Epithelial cell of esophagus (primary cell): ENCODE measurements at regions not wholly inside any gene's neighbourhood (a gene's known extent, or its start where the extent isn't known, plus 50 kb on each side); places are given as distances from the start of the nearest gene placed in this dataset.

Experiments used
- DNase-seq: peaks from one replicate; pipeline ENCODE4 v3.0.0; 2010; ENCODE audit warnings: low read depth
- H3K4me3 ChIP-seq: 2 replicates; pipeline ENCODE4 v1.5.1; 2011; ENCODE audit warnings: mild to moderate bottlenecking, low read length, control low read depth
- TF ChIP-seq, protein P1 (sequence below): IDR thresholded peaks from 2 replicates; pipeline ENCODE4 v1.5.1; 2011; ENCODE audit warnings: low read depth, mild to moderate bottlenecking, low read length, control low read depth, inconsistent platforms; ENCODE audit not compliant: insufficient read depth; ENCODE audit errors: missing control alignments

DNA sequence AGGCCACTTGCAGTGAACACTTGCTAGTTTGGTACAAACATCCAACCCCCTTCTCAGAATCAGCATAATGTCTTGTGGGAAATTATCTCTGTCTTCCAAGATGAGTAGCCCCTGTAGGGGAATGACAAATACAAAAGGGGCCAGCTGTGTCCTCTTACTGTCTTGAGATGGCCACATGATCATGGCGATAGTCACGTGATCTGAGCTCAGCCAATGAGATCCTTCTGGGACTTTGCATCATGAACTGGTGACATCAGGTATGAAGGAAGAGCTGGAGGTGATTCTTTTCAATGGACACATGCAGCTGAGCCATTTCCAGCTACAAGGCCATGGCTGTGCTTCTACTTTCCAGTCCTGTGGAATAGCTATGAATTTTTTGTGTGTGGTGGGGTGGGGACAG is 206.3 kb downstream of the IRX1 start:
- no peak overlapping the region for H3K4me3 ChIP-seq
- TF ChIP-seq, protein P1, sequence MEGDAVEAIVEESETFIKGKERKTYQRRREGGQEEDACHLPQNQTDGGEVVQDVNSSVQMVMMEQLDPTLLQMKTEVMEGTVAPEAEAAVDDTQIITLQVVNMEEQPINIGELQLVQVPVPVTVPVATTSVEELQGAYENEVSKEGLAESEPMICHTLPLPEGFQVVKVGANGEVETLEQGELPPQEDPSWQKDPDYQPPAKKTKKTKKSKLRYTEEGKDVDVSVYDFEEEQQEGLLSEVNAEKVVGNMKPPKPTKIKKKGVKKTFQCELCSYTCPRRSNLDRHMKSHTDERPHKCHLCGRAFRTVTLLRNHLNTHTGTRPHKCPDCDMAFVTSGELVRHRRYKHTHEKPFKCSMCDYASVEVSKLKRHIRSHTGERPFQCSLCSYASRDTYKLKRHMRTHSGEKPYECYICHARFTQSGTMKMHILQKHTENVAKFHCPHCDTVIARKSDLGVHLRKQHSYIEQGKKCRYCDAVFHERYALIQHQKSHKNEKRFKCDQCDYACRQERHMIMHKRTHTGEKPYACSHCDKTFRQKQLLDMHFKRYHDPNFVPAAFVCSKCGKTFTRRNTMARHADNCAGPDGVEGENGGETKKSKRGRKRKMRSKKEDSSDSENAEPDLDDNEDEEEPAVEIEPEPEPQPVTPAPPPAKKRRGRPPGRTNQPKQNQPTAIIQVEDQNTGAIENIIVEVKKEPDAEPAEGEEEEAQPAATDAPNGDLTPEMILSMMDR: no peak
- no peak for DNase-seq

DNA sequence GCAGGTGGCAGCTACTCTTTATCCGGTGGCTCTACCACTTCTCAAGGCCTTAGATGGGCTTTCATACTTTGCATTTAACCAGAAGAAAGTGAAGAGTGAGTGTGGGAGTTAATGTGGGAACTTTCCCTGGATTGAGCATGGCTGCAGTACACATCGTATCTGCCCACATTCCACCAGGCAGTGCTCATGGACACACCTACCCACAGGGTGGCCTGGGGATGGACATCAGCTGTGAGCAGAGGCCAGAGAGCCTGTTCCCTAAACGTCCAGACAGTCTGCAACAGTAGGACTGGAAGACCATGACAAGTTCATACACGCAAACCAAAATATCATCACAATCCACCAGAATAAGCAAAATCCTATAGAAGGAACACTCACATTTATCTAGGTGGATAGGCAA is 213.8 kb downstream of the IRX1 start:
- peak; percentile 63 for DNase-seq
- no peak overlapping the region for H3K4me3 ChIP-seq
- TF ChIP-seq, protein P1: no peak

DNA sequence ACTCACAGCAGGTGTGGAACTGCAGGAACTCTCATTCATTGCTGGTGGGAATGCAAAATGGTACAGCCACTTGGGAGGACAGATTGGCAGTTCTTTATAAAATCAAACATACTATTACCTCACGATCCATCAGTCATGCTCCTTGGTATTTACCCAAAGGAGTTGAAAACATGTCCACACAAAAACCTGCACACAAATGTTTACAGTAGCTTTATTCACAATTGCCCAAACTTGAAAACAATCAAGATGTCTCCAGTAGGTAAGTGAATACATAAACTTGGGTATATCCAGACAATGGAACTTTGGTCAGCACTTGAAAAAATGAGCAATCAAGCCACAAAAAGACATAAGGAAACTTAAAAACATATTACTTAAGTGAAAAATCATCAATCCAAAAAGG is 215.5 kb downstream of the IRX1 start:
- TF ChIP-seq, protein P1: no peak
- no peak overlapping the region for H3K4me3 ChIP-seq
- peak; percentile 79 for DNase-seq

DNA sequence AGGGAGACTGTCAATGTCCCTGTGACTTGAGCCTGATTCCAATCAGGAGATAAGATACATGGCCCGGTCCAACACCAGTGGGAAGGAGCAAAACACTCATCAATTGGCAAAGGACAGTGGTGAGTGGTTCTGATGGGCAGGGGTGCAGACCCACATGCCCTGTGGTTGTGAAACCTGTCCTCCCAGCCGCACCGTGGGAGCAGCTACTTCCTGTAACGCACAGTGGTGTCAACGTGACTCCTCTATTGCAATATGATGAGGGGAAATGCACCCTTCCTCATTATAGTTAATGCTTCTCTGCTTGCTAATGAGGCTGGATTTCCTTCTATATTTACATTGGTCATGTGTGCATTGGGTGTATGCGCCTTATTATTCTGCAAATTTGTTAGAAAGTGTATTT is 223.0 kb downstream of the IRX1 start:
- DNase-seq: no peak
- TF ChIP-seq, protein P1: no peak
- no peak overlapping the region for H3K4me3 ChIP-seq

DNA sequence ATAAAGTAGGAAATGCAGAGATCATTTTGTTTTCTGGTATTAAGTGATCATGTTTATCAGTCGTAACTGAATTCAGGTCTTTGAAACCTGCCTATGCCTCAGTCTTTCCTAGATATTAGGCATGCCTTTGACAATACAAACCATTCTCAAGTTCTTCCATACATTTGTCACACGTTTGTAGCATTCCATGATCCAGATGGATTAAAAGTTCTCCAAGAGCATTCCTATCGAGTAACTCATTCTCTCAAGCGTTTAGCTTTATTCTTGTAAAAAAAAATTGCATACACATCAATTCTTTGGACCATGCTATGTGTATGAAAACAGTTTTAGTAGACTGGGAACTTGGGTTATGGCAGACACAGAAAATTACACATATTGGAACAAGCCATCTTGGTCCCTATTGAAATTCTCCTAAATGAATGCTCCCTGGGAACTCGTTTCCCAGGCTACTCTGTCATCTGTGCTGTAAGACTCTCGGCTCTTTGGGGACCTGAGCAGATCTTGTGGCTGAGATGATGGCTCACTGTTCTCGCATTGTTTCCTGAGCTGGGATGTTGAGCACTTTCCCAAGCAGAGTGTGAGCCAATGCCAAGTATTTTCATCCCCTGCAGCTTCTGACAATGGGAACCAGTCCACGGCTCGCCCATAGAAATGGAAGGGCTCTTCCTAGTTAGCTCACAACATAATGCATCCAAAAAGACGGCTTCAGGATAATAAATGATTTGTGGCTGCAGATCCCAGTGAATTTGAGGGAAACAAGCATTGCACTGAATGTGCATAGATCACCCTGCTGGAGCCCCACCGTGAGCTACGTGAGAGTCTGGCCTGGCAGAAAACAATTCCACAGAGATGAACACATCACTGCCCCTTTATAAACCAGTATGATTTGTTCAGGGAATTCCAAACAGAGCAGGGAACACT is 230.2 kb downstream of the IRX1 start:
- peak; percentile 22 for DNase-seq
- H3K4me3 ChIP-seq: no peak overlapping the region
- TF ChIP-seq, protein P1: no peak

DNA sequence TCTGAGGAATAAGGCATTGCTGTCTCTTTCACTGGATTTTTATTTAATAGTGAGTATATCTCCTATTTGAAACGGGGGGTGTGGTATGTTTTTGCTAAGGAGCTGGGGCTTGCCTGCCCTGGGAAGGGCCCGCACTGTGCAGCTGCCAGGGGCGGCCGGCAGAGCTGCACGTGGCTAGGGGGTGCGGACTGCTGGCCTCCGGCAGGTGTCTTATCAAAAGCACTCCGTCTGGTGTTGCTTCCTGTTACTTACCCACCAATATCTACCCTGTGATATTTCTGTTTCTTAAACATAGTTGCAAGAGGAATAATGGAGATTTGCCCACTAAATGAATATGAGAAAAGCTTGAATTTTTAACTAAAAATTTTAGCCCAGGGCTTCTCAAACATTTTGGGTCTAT is 232.0 kb downstream of the IRX1 start:
- TF ChIP-seq, protein P1: no peak
- H3K4me3 ChIP-seq: no peak overlapping the region
- DNase-seq: no peak

DNA sequence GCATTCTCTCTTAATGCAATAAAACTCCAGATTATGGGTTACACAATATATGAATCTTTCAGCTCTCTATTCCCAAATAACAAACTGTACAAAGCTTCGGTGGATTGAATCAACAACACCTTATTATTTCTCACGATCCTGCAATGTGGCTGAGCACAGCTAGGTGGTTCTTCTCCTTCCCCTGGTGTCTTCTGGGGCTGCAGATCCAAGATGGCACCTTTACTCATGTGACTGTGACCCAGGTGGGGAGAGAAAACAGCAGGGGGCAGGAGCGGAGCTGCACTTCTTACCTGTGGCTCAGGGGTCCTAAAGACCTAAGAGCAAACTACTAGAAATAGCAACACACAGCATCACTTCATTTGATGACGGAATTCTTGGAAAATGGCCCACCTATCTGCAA is 233.1 kb downstream of the IRX1 start:
- TF ChIP-seq, protein P1: no peak
- no peak for DNase-seq
- no peak overlapping the region for H3K4me3 ChIP-seq
